Fibroblast of gingiva (primary cell): ENCODE measurements at regions not wholly inside any gene's neighbourhood (a gene's known extent, or its start where the extent isn't known, plus 50 kb on each side); places are given as distances from the start of the nearest gene placed in this dataset.
"Not testable (repeated sequence)": the region's sequence is repeated elsewhere in the genome, so short reads cannot be mapped to it uniquely, and the experiment has no call there.

Source experiments
- DNase-seq: peaks from one replicate; pipeline ENCODE4 v3.0.0-alpha.2; 2011; ENCODE audit warnings: low read depth

DNA sequence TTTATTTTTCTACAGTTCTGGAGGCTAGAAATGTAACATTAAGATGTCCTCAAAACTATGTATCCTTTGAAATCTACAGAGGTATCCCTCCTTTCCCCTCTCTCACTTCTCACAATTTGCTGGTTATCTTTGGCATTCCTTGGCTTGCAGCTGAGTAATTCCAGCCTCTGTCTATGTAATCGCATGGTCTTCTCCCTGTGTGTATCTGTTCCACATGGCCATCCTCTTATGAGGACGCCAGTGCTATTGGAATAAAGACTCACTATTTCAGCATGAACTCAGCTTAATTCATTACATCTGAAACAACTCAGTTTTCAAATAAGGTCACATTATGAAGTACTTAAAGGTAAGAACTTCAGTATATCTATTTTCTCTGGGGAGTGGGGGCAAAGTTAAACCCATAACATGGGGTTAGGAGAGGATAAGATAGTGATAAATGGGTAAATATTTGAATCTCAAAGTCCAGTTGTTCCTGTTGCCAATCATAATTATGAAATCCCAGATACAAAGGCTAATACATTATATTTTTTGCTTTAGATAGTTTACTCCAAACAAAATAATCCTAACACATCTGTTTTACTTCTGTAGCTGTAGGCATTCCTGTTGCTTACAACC lies 1290.8 kb downstream of the NCAM2 start:
- no peak for DNase-seq

DNA sequence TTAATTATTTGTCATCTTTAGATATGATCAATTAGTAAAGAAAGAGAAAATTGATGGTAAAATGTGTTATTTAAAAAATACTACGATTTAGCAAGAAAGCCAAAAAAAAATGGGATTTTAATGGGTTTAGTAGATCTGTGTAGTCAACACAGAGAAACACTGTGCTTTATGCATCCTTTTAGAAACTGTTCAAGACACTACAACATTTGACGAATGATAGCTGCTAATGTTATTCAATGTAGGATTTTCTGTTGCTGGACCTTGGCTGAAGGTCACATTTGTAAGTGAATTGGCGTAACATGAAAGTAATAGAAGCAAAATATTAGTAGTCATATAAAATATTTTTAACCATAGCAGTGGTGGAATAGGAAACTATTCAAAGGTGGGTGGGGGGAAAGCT lies 1293.9 kb downstream of the NCAM2 start:
- no peak for DNase-seq

DNA sequence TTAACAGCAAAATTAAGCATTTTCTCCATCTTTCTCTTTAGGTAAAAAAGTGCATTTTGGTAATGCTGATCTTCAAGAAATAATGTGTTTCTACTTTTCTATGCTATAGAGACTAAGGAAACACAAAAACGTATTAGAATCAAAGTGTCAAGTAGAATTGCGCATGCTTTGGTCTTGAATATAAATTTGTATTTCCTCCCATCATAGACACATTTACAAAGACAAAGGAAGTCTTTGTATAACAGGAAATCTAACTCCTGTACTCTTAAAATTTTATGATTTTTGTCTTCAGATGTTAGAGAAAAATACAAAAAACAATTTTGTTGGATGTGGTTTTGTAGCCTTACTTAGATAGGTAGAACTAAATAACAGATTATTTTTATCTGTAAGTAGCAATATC lies 1299.4 kb downstream of the NCAM2 start:
- DNase-seq = no peak

DNA sequence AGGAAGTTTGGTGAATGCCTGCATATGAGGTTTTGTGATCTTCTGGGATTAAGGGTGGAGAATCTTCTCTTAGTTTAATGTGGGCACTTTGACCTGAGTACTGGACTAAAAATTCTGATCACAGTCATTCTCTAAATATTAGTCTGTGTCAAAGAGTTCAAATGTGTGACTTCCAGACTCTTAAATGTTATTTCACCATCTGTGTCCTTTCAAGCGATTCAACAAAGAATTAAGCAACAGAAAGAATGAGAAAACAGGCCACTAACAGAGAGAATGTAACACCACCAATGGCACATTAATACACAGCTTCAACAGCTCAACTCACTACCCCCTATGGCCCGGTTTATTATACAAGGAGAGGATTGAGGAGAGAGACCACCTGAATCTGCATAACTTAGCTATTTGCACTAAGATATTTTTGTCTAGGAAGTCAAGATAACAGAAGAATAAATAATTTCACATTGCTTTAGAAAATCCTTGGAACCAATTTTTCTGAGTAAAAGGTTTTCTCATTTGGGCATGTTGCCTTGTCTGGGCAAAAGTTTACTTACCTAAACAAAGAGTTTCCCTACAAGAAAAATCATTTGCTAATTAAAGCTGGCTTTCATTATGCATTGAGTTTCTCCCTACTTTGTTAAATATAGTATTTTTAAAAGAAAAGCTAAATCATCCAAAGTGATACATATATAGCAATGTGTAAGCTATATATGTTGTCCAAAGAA lies 1313.7 kb downstream of the NCAM2 start:
- DNase-seq = no peak

DNA sequence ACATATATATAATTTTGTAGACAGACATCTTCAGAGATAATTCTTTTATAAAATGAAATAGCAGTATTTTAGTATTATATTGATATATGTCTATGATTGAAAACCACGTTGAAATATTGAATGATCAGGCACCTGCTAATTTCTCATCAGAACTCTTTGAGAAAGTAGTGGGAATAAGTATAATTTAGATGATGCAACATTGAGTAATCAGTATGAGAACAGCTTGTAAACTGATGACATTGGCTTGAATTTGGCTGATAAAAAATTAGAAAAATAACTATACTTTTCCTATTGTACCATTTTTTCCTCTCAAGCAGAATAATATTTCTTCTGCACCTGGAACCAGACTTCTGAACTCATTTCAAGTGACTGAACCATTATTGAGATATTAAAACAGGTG lies 1316.8 kb downstream of the NCAM2 start:
- DNase-seq = no peak

DNA sequence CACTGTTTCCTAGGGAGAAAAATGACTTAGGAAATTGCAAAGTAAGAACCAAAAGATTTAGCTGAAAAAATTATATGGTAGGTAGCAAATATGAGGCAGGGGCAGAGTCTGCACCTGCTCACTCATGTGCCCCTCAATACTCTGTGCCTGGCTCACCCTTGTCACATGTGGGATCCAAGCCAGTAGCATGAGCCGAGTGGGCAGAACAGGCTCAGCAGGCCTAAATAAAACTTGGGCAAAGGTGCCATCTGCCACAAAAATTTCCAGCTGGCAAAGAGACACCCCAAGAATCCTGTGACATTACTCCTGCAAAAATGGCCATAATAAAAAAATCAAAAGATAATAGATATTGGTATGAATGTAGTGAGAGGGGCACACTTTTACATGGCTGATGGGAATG lies 1321.2 kb downstream of the NCAM2 start:
- DNase-seq = no peak

DNA sequence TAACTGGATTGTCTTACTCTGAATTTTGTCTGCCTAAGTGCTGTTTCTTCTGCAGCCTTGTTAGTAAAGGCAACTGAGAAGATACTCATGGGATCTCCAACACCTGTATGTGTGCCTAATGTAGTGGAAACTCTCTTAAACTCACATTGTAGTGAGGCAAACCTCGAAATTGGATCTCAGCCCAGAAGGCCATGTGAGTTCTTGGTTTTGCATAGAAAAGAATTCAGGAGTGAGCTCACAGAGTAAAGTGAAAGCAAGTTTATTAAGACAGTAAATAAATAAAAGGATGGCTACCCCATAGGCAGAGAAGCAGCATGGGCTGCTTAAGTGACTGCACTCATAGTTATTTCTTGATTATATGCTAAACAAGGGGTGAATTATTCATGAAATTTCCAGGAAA lies 1344.7 kb downstream of the NCAM2 start:
- DNase-seq = no peak

DNA sequence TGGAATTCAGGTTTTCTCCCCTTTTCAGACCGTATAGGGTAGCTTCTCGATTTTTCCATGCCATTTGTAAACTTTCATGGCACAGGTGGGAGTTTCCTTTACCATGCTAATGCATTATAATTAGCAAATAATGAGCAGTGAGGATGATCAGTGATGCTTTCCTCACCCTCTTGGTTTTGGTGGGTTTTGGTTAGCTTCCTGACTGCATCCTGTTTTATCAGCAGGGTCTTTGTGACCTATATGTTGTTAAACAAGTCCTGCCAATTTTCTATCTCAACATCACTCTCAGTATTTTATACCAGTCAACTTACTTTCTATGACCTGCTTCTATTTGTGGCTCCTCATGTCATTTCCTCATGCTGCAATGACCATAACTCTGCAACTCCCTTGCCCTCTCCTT lies 1345.1 kb downstream of the NCAM2 start:
- DNase-seq = no peak

DNA sequence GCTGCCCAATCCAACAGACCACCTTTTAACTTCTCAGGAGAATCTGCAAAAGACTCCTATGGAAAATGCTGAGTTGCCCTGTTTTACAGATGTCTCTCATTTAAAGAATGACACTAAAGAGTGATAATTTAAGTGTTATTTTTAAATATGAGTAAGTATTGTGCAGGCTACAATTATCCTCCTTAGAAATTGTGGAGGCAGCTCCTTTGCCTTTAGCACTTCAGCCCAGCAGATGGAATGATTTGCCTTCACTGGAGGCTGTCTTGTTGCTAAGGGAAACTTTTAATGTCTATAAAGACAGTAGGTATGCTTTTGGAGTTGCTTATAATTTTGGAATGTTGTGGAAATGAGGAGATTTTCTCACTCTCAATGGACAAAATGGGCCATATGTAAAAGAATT lies 1345.5 kb downstream of the NCAM2 start:
- no peak for DNase-seq

DNA sequence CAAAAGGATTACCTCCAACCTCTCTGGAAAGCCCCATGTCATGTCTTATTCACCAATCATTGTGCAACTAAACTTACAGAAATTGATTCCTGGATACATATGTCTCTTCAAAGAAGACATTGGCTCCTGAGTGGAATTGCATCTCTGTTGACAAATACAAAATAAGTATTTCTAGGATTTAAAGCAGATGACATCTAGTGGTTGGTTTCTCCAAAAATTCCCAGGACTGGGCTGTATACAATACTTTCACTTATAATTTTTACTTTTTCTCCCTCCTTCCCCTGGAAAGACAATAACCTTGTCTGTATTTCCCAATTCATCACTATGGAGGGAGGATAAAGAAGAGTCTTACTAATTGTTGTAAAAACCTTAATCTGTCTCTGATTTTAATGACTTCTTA lies 1347.4 kb downstream of the NCAM2 start:
- DNase-seq = no peak

DNA sequence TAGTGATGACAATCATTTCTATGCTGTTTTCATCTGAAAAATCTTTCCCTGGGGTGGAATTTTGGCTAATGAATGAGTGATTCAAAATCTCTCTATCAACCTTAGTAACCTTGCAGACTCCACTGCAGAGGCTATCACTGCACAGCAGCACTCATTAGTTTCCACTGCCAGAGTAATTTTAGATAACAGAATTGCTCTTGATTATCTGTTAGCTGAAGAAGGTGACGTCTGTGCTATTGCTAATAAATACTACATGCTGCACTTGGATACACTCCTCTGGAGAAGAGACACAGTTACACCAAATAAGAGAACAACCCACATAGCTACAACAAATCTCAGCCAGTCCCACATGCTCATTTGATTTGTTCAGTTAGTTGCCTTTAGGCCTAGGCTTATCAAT lies 1348.4 kb downstream of the NCAM2 start:
- no peak for DNase-seq

DNA sequence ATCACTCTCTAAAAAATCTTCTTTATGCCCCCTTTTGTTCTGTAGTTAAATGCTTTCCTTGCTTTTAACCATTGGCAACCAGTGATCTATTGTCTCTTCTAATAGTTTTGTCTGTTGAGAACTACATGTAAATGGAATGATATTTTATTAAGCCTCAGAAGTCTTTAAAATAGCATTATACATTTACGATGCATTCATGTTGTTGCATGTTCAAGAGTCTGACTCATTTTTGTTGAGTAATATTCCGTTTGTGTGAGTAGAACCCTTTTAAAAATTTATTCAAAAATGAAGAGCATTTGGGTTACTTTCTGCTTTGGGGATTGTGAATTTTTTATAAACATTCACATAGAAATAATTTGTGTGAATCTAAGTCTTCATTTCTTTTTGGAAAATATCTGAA lies 1352.9 kb downstream of the NCAM2 start:
- no peak for DNase-seq

DNA sequence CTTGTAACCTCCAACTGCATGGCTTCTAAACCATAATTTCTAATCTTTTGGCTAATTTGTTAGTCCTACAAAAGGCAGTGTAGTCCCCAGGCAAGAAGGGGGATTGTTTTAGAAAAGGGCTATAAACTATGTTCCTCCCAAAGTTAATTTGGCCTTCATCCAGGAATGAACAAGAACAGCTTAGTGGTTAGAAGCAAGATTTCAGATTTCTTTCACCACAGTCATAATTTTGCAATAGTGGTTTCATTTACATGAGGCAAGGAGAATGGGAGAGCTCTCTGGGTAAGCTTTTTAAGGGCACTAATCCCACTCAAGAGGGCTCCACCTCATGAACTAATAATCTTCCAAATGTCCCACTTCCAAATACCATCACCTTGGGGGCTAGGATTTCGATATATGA lies 1353.9 kb downstream of the NCAM2 start:
- DNase-seq = no peak

DNA sequence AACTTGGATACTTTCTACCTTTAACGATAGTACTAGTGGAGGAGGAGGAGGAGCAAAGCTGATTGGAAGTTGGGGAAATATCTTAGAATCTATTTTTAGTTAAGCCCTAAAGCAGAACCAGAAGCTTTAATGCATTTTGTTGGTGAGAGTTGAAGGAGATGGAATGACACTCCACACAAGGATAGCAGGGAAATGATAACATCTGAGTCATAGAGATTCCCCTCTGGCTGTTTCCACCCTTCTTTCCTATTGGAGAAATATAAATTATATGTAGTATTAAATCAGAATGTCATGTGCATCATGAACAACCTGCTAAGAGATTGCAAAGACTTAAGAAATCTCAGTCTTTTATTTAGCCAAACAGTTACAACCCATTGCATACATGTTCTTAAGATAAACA lies 1357.7 kb downstream of the NCAM2 start:
- no peak for DNase-seq

DNA sequence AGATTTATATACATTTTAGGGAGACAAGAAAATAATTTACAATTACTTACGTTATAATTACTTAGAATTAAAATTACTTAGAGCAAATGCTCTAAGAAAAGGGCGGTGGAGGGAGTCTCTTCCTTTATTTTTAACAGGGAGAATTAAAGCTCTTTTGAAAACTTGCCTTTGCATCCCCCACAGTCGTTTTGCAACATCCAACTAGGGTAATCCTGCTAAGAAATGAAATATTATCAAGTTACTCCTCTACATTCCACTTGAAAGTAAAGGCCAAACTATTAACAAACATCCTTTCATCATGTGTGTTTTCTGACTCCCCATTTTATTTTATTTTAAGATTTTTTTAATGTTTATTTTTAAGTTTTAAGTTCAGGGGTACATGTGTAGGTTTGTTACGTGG lies 1358.5 kb downstream of the NCAM2 start:
- no peak for DNase-seq

DNA sequence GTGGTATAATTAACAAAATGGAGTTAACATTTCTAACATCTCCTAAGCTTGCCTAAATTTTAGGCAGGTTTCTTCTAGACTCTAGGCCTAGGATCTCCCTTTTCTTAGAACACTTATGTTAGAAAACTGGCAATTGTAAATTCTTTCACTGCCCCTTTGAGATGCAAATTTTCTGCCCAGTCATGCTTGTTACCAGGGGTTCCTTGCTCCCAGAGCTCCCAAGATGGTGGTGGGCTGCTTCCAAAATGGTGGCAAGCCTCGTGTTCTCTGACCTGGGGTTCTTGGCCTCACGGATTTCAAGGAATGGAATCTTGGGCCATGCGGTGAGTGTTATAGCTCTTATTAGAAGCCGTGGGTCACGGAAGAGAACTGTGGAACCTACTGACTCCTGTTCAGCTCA lies 1361.4 kb downstream of the NCAM2 start:
- DNase-seq = not testable (repeated sequence)

DNA sequence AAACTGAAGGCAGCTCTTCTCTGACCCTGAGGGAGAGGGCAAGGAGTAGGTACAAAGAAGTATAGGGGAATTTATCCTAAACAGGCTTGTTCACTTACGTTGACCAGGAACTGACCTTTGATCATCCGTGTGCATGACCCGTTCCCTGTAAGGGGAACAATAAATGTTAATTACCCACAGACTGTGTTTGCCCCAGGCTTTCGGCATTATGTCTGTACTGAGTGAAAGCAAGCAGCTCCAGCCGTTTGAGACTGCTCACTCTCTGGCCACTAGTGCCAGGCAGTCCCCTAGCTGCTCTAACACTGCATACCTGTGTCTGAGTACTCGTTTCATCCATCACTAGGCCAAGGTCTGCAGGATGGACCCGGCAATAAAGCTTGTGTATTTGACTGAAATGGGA lies 1365.3 kb downstream of the NCAM2 start:
- DNase-seq = no peak

DNA sequence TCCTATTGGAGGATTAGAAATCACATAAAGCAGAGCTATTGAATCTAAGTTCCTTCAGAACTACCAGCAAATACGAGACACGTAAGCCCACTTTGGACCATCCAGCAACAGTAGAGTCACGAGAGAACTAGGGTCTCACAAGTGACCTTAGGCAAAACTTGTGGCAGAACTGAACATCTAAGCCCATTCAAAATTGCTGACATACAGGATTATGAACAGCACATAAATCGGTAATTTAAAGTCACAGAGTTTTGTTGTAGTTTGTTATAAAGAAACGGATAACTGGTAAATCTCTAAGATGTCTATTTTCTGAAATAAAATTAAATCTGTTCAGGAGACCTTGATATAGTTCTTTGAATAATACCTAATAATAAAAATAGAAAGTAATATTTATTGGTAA lies 1366.0 kb downstream of the NCAM2 start:
- DNase-seq = no peak

DNA sequence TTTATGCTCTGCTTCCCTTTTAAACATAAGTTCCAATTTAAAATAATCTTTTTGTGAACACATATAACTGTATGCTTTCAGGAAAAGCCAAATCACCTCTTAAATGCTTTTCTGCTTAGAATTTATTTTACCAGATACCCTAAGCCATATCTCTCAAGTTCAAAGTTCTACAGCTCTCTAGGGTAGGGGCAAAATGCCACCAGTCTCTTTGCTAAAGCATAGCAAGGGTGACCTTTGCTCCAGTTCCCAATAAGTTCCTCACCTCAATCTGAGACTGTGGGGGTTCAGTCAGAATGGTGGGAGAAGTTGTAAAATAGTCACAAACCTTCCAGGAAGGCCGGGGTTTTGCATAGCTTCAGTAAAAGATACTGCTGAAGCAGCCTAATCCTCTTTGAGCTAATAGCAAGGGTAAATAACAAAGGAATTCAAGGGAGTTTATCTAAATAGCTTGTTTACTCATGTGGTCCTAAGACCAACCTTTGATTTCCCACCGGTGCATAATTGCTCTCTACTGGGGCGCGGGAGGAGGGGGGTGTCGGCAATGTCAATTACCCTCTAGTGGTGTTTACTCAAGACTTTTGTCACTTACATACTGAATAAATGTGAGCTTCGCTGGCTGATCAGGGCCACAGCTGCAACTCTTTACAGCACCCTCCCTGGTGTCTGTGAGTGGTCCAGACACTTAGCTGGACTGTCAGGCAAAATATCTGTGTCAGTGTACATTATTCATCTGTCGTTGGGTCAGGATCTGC lies 1376.2 kb downstream of the NCAM2 start:
- DNase-seq = no peak

DNA sequence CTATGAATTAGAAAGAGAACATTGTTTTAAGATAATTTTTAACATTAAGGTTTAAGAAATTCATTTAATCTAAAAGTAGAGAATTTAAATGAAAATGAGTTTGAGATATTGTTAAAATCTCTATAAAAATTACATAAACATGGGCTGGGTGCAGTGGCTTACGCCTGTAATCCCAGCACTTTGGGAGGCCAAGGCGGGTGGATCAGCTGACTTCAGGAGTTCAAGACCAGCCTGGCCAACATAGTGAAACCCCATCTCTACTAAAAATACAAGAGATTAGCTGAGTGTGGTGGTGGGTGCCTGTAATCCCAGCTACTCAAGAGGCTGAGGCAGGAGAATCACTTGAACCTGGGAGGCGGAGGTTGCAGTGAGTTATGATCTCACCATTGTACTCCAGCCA lies 1379.6 kb downstream of the NCAM2 start:
- not testable (repeated sequence) for DNase-seq

DNA sequence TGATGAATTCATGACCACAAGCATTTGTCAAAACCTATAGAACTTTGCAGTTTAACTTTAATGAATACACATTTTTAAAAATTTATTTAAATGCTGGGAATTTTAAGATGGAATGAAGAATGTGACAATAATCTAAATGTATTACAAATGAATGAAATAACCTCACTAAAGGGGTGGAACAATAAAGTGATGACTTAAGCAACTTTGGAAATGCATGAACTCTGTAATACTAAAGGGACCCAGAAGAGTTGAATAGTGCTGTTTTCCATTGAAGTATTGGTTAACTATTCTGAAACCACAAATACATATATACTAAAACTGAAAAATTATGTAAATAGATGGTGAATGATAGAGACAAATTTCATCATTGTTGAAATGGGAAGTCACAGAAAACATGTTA lies 1395.1 kb downstream of the NCAM2 start:
- no peak for DNase-seq

DNA sequence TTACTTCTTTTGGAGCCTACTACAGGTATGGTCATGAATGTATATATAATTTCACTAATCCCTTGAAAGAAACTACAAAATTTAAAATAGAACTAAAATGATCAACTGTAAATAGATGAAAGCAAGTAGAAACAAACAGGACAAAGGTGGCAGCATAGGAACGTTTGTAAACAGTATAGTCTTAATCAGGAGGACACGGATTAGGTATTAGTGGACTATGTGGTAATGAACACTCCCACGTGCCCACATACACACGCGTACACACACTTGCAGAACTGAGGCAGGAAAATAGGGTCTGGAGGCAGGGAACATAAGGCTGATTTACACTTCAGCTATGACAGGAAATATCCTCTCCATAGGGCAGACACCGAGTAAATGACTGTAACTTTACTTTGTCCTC lies 1397.8 kb downstream of the NCAM2 start:
- no peak for DNase-seq

DNA sequence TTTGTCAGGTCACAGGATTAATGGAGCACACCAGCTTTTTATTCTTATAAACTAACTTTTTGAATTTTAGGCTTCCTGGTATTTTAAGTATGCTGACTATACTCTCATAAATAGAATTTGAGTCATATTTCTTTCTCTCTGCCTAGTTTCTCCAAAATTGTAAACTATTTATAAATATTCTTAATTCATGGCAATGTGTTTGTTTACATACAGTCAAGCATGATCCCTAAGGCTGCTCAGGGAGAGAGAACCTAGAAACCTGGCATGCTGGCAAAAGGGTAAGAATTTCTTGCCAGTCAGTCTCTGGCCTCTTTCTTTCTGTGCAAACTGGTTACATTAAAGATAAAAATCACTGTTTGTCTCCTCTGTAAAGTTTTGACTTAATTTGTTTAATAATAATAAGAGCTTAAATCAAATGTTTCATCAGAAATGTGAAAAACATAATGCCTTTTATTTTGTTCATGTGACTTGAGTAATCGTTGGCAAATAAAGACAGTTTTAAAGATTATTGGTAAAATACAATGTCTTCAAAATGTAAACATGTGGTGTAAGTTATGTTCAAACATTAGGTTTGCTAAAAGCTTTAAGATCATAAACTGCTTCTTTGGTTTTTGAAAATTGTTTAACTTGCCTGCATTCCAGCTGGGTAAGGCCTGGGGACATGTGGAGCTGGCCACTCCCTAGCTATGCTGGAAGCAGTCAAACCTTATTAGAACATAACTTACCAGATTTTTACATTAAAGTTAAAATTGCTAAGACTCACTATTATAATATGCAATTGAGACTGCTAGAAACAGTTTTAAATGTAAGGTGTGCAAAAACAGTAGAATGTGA lies 1401.7 kb downstream of the NCAM2 start:
- DNase-seq = no peak
